HepG2 (cell line): ENCODE measurements at regions not wholly inside any gene's neighbourhood (a gene's known extent, or its start where the extent isn't known, plus 50 kb on each side); places are given as distances from the start of the nearest gene placed in this dataset.

Source experiments
- ATAC-seq: fragments of 200-7000 bp; cut with Tn5 transposase; 3 replicates; pipeline ENCODE4 v1.9.1; 2020; ENCODE audit warnings: mild to moderate bottlenecking, moderate library complexity
- BruUV-seq: library from RNA; stranded (reverse); fragments of 400-500 nt; replicated peaks from 2 replicates; lab custom pipeline; 2021; lab: Mats Ljungman, UMichigan
- CTCF ChIA-PET: fragments of 300-600 bp; formaldehyde crosslinking; extraction: SDS; loops from one replicate; lab custom pipeline; 2021; ENCODE audit warnings: low total read pairs, inconsistent platforms, low intra/inter-chr PET ratio; lab: Yijun Ruan, JAX
- POLR2A ChIA-PET: fragments of 350-600 bp; sonication (Branson Sonifier 250); formaldehyde crosslinking; loops from one replicate; lab custom pipeline; 2020; ENCODE audit warnings: antibody characterized with exemption, inconsistent platforms; lab: Yijun Ruan, JAX
- DNase-seq: peaks from one replicate; pipeline ENCODE4 v3.0.0-alpha.2; 2015; ENCODE audit warnings: low spot score
- FAIRE-seq: peaks from 3 replicates; lab custom pipeline; 2011; peaks lifted over from hg19 to GRCh38; lab: Jason Lieb, UNC
- H2AFZ ChIP-seq: one replicate; pipeline ENCODE4 v1.6.1; 2011; ENCODE audit warnings: low read length, inconsistent platforms
- H3K27ac ChIP-seq: fragments of 300-600 bp; 3 replicates; pipeline ENCODE4 v1.8.0; 2011; ENCODE audit warnings: mixed run types, mild to moderate bottlenecking, mixed read lengths, low read length, inconsistent platforms; ENCODE audit not compliant: insufficient read depth; ENCODE audit errors: extremely low read length
- H3K27me3 ChIP-seq, 2 experiments: fragments of 200-600 bp in 1 of 2; 2 replicates in 1 of 2; 3 replicates in 1 of 2; pipeline versions ENCODE4 v1.6.0 to v1.8.0; 2011; ENCODE audit warnings: low read length in 2 of 2, mild to moderate bottlenecking in 2 of 2, moderate library complexity in 2 of 2, inconsistent platforms in 1 of 2; ENCODE audit not compliant: insufficient read depth in 2 of 2, control insufficient read depth in 1 of 2
- H3K36me3 ChIP-seq, 2 experiments: fragments of 200-600 bp in 1 of 2; replicated peaks in 1 of 2; 2 replicates in 1 of 2; 3 replicates in 1 of 2; pipeline versions ENCODE4 v1.5.1 to v1.8.0; 2011; ENCODE audit warnings: low read length in 2 of 2, inconsistent platforms in 1 of 2; ENCODE audit not compliant: insufficient read depth in 2 of 2, control insufficient read depth in 1 of 2
- H3K4me1 ChIP-seq: 2 replicates; pipeline ENCODE4 v1.5.1; 2012; ENCODE audit warnings: low read length, inconsistent platforms; ENCODE audit not compliant: insufficient read depth
- H3K4me2 ChIP-seq: 2 replicates; pipeline ENCODE4 v1.6.0; 2011; ENCODE audit warnings: low read depth, low read length, inconsistent platforms
- H3K4me3 ChIP-seq, 3 experiments: fragments of 200-600 bp in 1 of 3; sonication (generic), shearing (Covaris generic) in 1 of 3; replicated peaks in 1 of 3; 2 replicates each; pipeline ENCODE4 v1.5.1; 2011 to 2016; ENCODE audit warnings: low read length in 3 of 3, inconsistent platforms in 2 of 3, low read depth in 2 of 3, mild to moderate bottlenecking in 2 of 3, control low read depth in 1 of 3, mixed read lengths in 1 of 3; ENCODE audit not compliant: insufficient read depth in 1 of 3
- H3K79me2 ChIP-seq: one replicate; pipeline ENCODE4 v1.6.1; 2011; ENCODE audit warnings: low read length, inconsistent platforms; ENCODE audit not compliant: insufficient read depth
- H3K9ac ChIP-seq: 2 replicates; pipeline ENCODE4 v1.6.0; 2011; ENCODE audit warnings: mild to moderate bottlenecking, low read depth, low read length, inconsistent platforms; ENCODE audit not compliant: insufficient read depth
- H3K9me3 ChIP-seq: 2 replicates; pipeline ENCODE4 v1.5.1; 2012; ENCODE audit warnings: mild to moderate bottlenecking, low read length
- H4K20me1 ChIP-seq: 2 replicates; pipeline ENCODE4 v1.6.0; 2011; ENCODE audit warnings: inconsistent platforms, mild to moderate bottlenecking, low read length, moderate library complexity; ENCODE audit not compliant: insufficient read depth
- EEA1 ChIP-seq: sonication (generic); formaldehyde crosslinking; IDR thresholded peaks from 2 replicates; pipeline ENCODE4 v1.5.1; 2020; ENCODE audit warnings: mild to moderate bottlenecking, missing genetic modification reagents, borderline replicate concordance
- MED13 ChIP-seq: sonication (generic); formaldehyde crosslinking; IDR thresholded peaks from 2 replicates; pipeline ENCODE4 v1.5.0; 2020; ENCODE audit warnings: missing genetic modification reagents
- PAWR ChIP-seq: sonication (generic); formaldehyde crosslinking; IDR thresholded peaks from 2 replicates; pipeline ENCODE4 v1.4.0; 2020; ENCODE audit warnings: missing genetic modification reagents, mild to moderate bottlenecking, borderline replicate concordance
- TBL1XR1 ChIP-seq: fragments of 150-350 bp; IDR thresholded peaks from 2 replicates; pipeline ENCODE4 v1.6.1; 2014; ENCODE audit warnings: borderline replicate concordance, low read length; ENCODE audit not compliant: partially characterized antibody
- ZBTB7A ChIP-seq: sonication (generic); formaldehyde crosslinking; IDR thresholded peaks from 2 replicates; pipeline ENCODE4 v1.8.0; 2022; ENCODE audit warnings: mild to moderate bottlenecking, missing genetic modification reagents
- ZNF20 ChIP-seq: sonication (generic); formaldehyde crosslinking; IDR thresholded peaks from 2 replicates; pipeline ENCODE4 v1.4.0; 2020; ENCODE audit warnings: mild to moderate bottlenecking, moderate library complexity, missing genetic modification reagents
- ZNF292 ChIP-seq: sonication (generic); formaldehyde crosslinking; IDR thresholded peaks from 2 replicates; pipeline ENCODE4 v1.8.1; 2022; ENCODE audit warnings: mild to moderate bottlenecking, low read depth, missing genetic modification reagents, borderline replicate concordance
- ZNF33A ChIP-seq: sonication (generic); formaldehyde crosslinking; IDR thresholded peaks from 2 replicates; pipeline ENCODE4 v1.5.1; 2020; ENCODE audit warnings: missing genetic modification reagents, mild to moderate bottlenecking, moderate library complexity, borderline replicate concordance
- ZNF891 ChIP-seq: sonication (generic); formaldehyde crosslinking; IDR thresholded peaks from 2 replicates; pipeline ENCODE4 v1.5.0; 2020; ENCODE audit warnings: mild to moderate bottlenecking, missing genetic modification reagents
- WGBS: methylation state at CpG from one replicate; pipeline ENCODE4 v1.1.6; 2017; ENCODE audit warnings: low lambda C conversion rate; 5-methylcytosine and 5-hydroxymethylcytosine counted together
- in situ Hi-C: cut with HindIII; loops from 2 replicates; pipeline ENCODE4 v1.10.0; 2017; ENCODE audit warnings: low pct_unique_long_range_greater_than_20kb; ENCODE audit not compliant: extremely low pct_ligation_motif_present
- intact Hi-C: fragments of 100-400 bp; cut with micrococcal nuclease; formaldehyde crosslinking; loops from one replicate; pipeline ENCODE4 v1.10.0; 2022; ENCODE audit not compliant: unreplicated experiment
- TF ChIP-seq, protein P1 (sequence below): sonication (generic); formaldehyde crosslinking; IDR thresholded peaks from 2 replicates; pipeline ENCODE4 v1.8.1; 2022; ENCODE audit warnings: mild to moderate bottlenecking, missing genetic modification reagents
- TF ChIP-seq, protein P2 (sequence below): sonication (generic); formaldehyde crosslinking; IDR thresholded peaks from 2 replicates; pipeline ENCODE4 v1.8.1; 2023; ENCODE audit warnings: mild to moderate bottlenecking, missing genetic modification reagents, borderline replicate concordance

DNA sequence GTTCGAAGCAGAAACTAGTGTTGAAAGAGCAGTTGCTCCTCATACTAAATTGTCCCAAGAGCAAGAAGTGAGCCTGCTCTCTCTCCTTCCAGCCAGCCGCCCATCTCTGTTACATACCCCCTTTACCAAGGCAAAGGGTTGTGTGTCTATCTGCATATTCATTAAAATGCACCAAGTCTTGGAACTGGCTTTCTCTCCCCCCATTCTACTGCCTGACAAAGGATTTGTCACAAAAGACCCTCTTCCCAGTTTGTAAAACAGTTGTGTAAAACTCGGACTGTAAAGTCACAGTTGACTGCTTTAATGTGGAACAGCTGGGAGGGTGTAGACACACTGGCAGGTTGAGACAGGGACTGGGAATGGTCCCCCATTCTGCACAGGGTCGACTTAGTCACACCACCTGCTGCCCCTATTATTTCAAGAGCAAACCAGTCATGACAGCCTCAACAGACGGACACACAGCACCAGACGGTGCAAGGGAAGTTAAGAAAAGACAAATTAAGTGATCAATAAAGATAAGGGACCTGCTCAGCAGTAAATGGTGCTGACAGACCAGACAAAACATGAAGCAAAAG, 60.0 kb upstream of the HTATIP2 start:
- no peak for FAIRE-seq
- Histone ChIP-seq H3K79me2 (no peaks in the 10 kb centered on the region), H3K4me1 (no peaks in the 10 kb centered on the region), H4K20me1 (no peaks in the 10 kb centered on the region), H3K27me3 (peaks cover 0 to 13% of the 10 kb centered on the region in 2 experiments; a peak in 2 of 5 replicates), H2AFZ (no peak overlapping the region), H3K27ac (no peak overlapping the region), H3K4me2 (no peak overlapping the region), H3K4me3 (no peak overlapping the region), H3K9ac (no peak overlapping the region), H3K36me3 (no peaks in the 10 kb centered on the region), H3K9me3 (no peaks in the 10 kb centered on the region)
- DNase-seq: no peak
- in situ Hi-C loops (no loop called here), intact Hi-C loops (no loop called here)
- CTCF ChIA-PET: no interaction called here
- TF ChIP-seq ZNF33A (CRISPR knock-in tag) (no peak), ZBTB7A (CRISPR knock-in tag) (no peak), ZNF891 (CRISPR knock-in tag) (no peak), PAWR (CRISPR knock-in tag) (no peak), MED13 (CRISPR knock-in tag) (no peak), EEA1 (CRISPR knock-in tag) (no peak), ZNF292 (CRISPR knock-in tag) (no peak), TBL1XR1 (no peak), ZNF20 (CRISPR knock-in tag) (no peak)
- TF ChIP-seq, protein P1, sequence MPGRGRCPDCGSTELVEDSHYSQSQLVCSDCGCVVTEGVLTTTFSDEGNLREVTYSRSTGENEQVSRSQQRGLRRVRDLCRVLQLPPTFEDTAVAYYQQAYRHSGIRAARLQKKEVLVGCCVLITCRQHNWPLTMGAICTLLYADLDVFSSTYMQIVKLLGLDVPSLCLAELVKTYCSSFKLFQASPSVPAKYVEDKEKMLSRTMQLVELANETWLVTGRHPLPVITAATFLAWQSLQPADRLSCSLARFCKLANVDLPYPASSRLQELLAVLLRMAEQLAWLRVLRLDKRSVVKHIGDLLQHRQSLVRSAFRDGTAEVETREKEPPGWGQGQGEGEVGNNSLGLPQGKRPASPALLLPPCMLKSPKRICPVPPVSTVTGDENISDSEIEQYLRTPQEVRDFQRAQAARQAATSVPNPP (CRISPR knock-in tag): no peak
- TF ChIP-seq, protein P2, sequence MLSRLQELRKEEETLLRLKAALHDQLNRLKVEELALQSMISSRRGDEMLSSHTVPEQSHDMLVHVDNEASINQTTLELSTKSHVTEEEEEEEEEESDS: no peak
- POLR2A ChIA-PET: no interaction called here
- ATAC-seq: no peak
- no TSS peak for BruUV-seq
- 0% methylated on average over 6 of the region's 6 CpGs for WGBS
